Smooth muscle cell (in vitro differentiated cells): ENCODE measurements at regions not wholly inside any gene's neighbourhood (a gene's known extent, or its start where the extent isn't known, plus 50 kb on each side); places are given as distances from the start of the nearest gene placed in this dataset.

Source experiments
- DNase-seq: peaks from one replicate; lab custom pipeline; 2025; ENCODE audit not compliant: unreplicated experiment; lab: John Stamatoyannopoulos, UW
- H2AFZ ChIP-seq: fragments of 200-600 bp; sonication (generic); 2 replicates; pipeline ENCODE4 v1.6.0; 2016; ENCODE audit warnings: antibody characterized with exemption, low read depth, mild to moderate bottlenecking
- H3F3A ChIP-seq: fragments of 200-600 bp; sonication (generic); 2 replicates; pipeline ENCODE4 v1.6.0; 2017; ENCODE audit warnings: antibody characterized with exemption, low read depth
- H3K27ac ChIP-seq: fragments of 200-600 bp; sonication (generic); 2 replicates; pipeline ENCODE4 v1.5.1; 2016; ENCODE audit warnings: low read depth, mild to moderate bottlenecking
- H3K27me3 ChIP-seq: fragments of 200-600 bp; sonication (generic); 2 replicates; pipeline ENCODE4 v1.6.1; 2016; ENCODE audit warnings: low read depth, mild to moderate bottlenecking
- H3K36me3 ChIP-seq: fragments of 200-600 bp; sonication (generic); 2 replicates; pipeline ENCODE4 v1.5.1; 2016; ENCODE audit warnings: low read depth
- H3K4me1 ChIP-seq: fragments of 200-600 bp; sonication (generic); 2 replicates; pipeline ENCODE4 v1.5.1; 2016; ENCODE audit warnings: low read depth
- H3K4me2 ChIP-seq: fragments of 200-600 bp; sonication (generic); 2 replicates; pipeline ENCODE4 v1.6.0; 2016; ENCODE audit warnings: mild to moderate bottlenecking
- H3K4me3 ChIP-seq: fragments of 200-600 bp; sonication (generic); 2 replicates; pipeline ENCODE4 v1.5.1; 2016; ENCODE audit warnings: mild to moderate bottlenecking
- H3K79me2 ChIP-seq: fragments of 200-600 bp; sonication (generic); 2 replicates; pipeline ENCODE4 v1.6.0; 2016; ENCODE audit warnings: low read depth, mild to moderate bottlenecking
- H3K9ac ChIP-seq: fragments of 200-600 bp; sonication (generic); 2 replicates; pipeline ENCODE4 v1.6.0; 2016; ENCODE audit warnings: low read depth
- H3K9me3 ChIP-seq: fragments of 200-600 bp; sonication (generic); replicated peaks from 2 replicates; pipeline ENCODE4 v1.5.1; 2016; ENCODE audit warnings: low read depth
- H4K20me1 ChIP-seq: fragments of 200-600 bp; sonication (generic); 2 replicates; pipeline ENCODE4 v1.6.0; 2016; ENCODE audit warnings: low read depth
- WGBS: methylation state at CpG from one replicate; pipeline ENCODE4 v1.1.7; 2016; ENCODE audit warnings: low lambda C conversion rate; 5-methylcytosine and 5-hydroxymethylcytosine counted together
- TF ChIP-seq, protein P1 (sequence below): fragments of 200-600 bp; sonication (generic); IDR thresholded peaks from 2 replicates; pipeline ENCODE4 v1.5.1; 2017; ENCODE audit warnings: borderline replicate concordance, mild to moderate bottlenecking, antibody characterized with exemption; ENCODE audit not compliant: insufficient read depth, poor library complexity, severe bottlenecking

DNA sequence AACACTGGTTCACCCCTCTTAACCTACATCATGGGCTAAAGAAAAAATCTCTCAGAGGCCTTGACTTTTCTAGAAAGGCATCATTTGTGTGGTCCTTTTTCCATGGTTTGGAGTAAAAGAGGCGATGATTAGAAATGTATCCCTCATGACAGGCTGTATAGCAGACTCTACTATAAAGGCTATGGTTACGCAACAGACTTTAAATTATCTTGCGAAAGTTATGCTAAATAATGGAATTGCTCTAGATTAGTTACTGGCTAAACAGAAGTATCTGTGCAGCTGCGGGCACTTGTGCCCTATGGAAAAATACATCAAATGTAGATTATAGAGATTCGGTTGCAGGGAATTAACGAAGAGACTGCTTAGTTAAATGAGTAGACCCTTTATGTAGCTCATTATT lies 101.6 kb downstream of the TMEM47 start:
- no peak overlapping the region for H3K4me3 ChIP-seq
- no peaks in the 10 kb centered on the region for H3K4me1 ChIP-seq
- no peak overlapping the region for H2AFZ ChIP-seq
- H3K4me2 ChIP-seq: no peak overlapping the region
- H3K27ac ChIP-seq: no peak overlapping the region
- DNase-seq: no peak
- H3K9me3 ChIP-seq: no peaks in the 10 kb centered on the region
- no peak overlapping the region for H3K9ac ChIP-seq
- TF ChIP-seq, protein P1, sequence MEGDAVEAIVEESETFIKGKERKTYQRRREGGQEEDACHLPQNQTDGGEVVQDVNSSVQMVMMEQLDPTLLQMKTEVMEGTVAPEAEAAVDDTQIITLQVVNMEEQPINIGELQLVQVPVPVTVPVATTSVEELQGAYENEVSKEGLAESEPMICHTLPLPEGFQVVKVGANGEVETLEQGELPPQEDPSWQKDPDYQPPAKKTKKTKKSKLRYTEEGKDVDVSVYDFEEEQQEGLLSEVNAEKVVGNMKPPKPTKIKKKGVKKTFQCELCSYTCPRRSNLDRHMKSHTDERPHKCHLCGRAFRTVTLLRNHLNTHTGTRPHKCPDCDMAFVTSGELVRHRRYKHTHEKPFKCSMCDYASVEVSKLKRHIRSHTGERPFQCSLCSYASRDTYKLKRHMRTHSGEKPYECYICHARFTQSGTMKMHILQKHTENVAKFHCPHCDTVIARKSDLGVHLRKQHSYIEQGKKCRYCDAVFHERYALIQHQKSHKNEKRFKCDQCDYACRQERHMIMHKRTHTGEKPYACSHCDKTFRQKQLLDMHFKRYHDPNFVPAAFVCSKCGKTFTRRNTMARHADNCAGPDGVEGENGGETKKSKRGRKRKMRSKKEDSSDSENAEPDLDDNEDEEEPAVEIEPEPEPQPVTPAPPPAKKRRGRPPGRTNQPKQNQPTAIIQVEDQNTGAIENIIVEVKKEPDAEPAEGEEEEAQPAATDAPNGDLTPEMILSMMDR: no peak
- H3K27me3 ChIP-seq: no peaks in the 10 kb centered on the region
- 89% methylated on average over 6 of the region's 6 CpGs for WGBS
- H3K79me2 ChIP-seq: no peaks in the 10 kb centered on the region
- H4K20me1 ChIP-seq: no peaks in the 10 kb centered on the region
- no peaks in the 10 kb centered on the region for H3F3A ChIP-seq
- no peaks in the 10 kb centered on the region for H3K36me3 ChIP-seq

DNA sequence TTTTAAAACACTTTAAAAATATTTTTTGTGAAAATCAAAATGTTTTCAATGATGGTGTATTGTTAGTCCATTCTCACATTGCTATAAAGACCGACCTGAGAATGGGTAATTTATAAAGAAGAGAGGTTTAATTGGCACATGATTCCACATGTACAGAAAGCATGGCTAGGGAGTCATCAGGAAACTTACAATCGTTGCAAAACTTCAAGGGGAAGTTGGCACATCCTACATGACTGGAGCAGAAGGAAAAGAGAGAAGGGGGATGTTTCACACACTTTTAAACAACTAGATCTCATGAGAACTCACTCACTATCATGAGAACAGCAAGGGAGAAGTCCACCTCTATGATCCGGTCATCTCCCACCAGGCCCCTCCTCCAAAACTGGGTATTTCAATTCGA lies 110.7 kb downstream of the TMEM47 start:
- TF ChIP-seq, protein P1: no peak
- no peak for DNase-seq
- WGBS: 80% methylated on average over 4 of the region's 4 CpGs

DNA sequence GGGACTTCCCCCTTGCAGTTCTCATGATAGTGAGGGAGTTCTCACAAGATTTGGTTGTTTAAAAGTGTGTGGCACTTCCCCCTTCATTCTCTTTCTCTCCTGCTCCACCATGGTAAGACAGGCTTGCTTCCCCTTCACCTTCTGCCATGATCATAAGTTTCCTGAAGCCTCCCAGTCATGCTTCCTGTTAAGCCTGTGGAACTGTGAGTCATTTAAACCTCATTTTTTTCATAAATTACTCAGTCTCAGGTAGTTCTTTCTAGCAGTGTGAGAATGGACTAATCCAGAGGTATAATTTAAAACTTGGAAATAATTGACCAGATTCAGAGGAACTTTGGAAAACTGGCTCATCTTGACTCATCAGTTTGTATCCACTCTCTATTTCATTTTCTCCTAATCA lies 129.0 kb downstream of the TMEM47 start:
- Histone ChIP-seq H3K4me3 (no peak overlapping the region), H2AFZ (no peak overlapping the region), H3K36me3 (no peaks in the 10 kb centered on the region), H3K79me2 (no peaks in the 10 kb centered on the region), H3K27ac (no peak overlapping the region), H3K4me2 (no peak overlapping the region), H3F3A (no peaks in the 10 kb centered on the region), H4K20me1 (no peaks in the 10 kb centered on the region), H3K4me1 (no peaks in the 10 kb centered on the region), H3K9me3 (no peaks in the 10 kb centered on the region), H3K9ac (no peak overlapping the region), H3K27me3 (no peaks in the 10 kb centered on the region)
- no peak for DNase-seq
- TF ChIP-seq, protein P1: no peak

More for the DNA sequence above, 110.7 kb downstream of the TMEM47 start:
- Histone ChIP-seq H3K9me3 (no peaks in the 10 kb centered on the region), H3K4me1 (no peaks in the 10 kb centered on the region), H3K27me3 (no peaks in the 10 kb centered on the region), H3F3A (no peaks in the 10 kb centered on the region), H4K20me1 (no peaks in the 10 kb centered on the region), H2AFZ (no peak overlapping the region), H3K4me3 (no peak overlapping the region), H3K79me2 (no peaks in the 10 kb centered on the region), H3K27ac (no peak overlapping the region), H3K9ac (no peak overlapping the region), H3K4me2 (no peak overlapping the region), H3K36me3 (no peaks in the 10 kb centered on the region)

DNA sequence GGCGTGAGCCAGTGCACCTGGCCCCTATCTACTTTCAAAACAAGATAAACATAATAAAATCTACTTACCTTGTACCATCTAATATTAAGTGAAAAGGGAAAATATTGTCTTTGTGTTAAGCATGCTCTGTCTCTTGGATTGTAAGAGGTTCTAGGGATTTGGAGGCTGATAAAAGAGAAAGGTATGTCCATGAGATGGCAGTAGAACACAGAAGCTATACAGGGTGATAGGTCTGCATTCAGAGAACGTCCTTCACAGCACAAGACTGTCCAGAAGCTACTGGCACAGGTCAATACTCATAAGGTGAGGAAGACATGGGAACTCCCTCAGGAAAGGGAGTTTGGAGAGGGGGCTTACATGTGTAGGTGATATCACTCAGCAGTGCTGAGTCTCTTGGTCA lies 135.5 kb downstream of the TMEM47 start:
- no peaks in the 10 kb centered on the region for H3K4me1 ChIP-seq
- H3K27ac ChIP-seq: no peak overlapping the region
- no peak overlapping the region for H3K4me3 ChIP-seq
- H2AFZ ChIP-seq: no peak overlapping the region
- no peaks in the 10 kb centered on the region for H3K27me3 ChIP-seq
- H3K4me2 ChIP-seq: no peak overlapping the region
- H3K9ac ChIP-seq: no peak overlapping the region
- H3F3A ChIP-seq: no peaks in the 10 kb centered on the region
- H3K79me2 ChIP-seq: no peaks in the 10 kb centered on the region
- DNase-seq: no peak
- 27% methylated on average over 2 of the region's 2 CpGs for WGBS
- H3K9me3 ChIP-seq: no peaks in the 10 kb centered on the region
- no peaks in the 10 kb centered on the region for H3K36me3 ChIP-seq
- no peaks in the 10 kb centered on the region for H4K20me1 ChIP-seq
- TF ChIP-seq, protein P1: peak; percentile 4
